DND-41 (cell line): ENCODE measurements at regions not wholly inside any gene's neighbourhood (a gene's known extent, or its start where the extent isn't known, plus 50 kb on each side); places are given as distances from the start of the nearest gene placed in this dataset.

Experiments
- EZH2 ChIP-seq: IDR thresholded peaks from 3 replicates; pipeline ENCODE4 v1.6.1; 2012; ENCODE audit warnings: borderline replicate concordance, low read depth, mild to moderate bottlenecking, moderate library complexity, low read length, inconsistent platforms; ENCODE audit not compliant: severe bottlenecking
- TF ChIP-seq, protein P1 (sequence below): IDR thresholded peaks from 2 replicates; pipeline ENCODE4 v1.5.1; 2012; ENCODE audit warnings: borderline replicate concordance, low read length, moderate library complexity, mild to moderate bottlenecking; ENCODE audit not compliant: poor library complexity, severe bottlenecking; ENCODE audit errors: extremely low read depth

DNA sequence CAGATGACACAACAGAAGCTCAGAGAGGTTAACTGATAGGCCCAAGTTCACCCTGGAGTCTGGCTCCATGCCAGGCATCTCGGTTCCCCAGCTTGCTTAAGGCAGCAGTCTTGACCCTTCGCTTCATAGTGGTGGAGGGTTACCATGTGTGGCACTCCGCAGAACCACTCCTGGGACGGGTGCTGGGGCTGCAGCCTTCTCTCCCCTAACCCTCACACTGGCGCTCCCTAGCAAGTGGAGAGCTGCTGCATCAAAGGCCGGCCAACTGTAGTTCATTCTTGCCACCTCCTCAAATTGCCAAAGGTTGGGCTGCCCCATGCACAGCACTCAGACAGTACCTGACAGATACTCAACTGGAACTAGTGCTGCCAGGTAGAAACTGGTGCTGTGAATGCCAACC, 70.2 kb upstream of the KCND3 start:
- TF ChIP-seq, protein P1, sequence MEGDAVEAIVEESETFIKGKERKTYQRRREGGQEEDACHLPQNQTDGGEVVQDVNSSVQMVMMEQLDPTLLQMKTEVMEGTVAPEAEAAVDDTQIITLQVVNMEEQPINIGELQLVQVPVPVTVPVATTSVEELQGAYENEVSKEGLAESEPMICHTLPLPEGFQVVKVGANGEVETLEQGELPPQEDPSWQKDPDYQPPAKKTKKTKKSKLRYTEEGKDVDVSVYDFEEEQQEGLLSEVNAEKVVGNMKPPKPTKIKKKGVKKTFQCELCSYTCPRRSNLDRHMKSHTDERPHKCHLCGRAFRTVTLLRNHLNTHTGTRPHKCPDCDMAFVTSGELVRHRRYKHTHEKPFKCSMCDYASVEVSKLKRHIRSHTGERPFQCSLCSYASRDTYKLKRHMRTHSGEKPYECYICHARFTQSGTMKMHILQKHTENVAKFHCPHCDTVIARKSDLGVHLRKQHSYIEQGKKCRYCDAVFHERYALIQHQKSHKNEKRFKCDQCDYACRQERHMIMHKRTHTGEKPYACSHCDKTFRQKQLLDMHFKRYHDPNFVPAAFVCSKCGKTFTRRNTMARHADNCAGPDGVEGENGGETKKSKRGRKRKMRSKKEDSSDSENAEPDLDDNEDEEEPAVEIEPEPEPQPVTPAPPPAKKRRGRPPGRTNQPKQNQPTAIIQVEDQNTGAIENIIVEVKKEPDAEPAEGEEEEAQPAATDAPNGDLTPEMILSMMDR, result no peak
- TF ChIP-seq EZH2, result no peak
